ENCODE measurements at regions not wholly inside any gene's neighbourhood (a gene's known extent, or its start where the extent isn't known, plus 50 kb on each side); places are given as distances from the start of the nearest gene placed in this dataset.

GRCh38 chr15:95577927-95578326 is 752.6 kb upstream of the NR2F2 start:
- TF ChIP-seq POLR2A (IDR thresholded peaks at IDR 0.05) (no peak), CTCF (IDR thresholded peaks at IDR 0.05) (no peak), POLR2AphosphoS5 (IDR thresholded peaks at IDR 0.05) (no peak), EP300 (IDR thresholded peaks at IDR 0.05) (no peak)
